Endothelial cell (in vitro differentiated cells): ENCODE measurements at regions not wholly inside any gene's neighbourhood (a gene's known extent, or its start where the extent isn't known, plus 50 kb on each side); places are given as distances from the start of the nearest gene placed in this dataset.

ENCODE experiments used
- DNase-seq: peaks from one replicate; pipeline ENCODE4 v3.0.0; 2021; ENCODE audit warnings: low spot score
- H3K27ac Mint-ChIP-seq: one replicate; pipeline ENCODE4 v1.8.0; 2021; ENCODE audit warnings: mixed read lengths, inconsistent platforms; ENCODE audit not compliant: unreplicated experiment
- H3K27me3 Mint-ChIP-seq: one replicate; pipeline ENCODE4 v1.8.0; 2021; ENCODE audit warnings: mild to moderate bottlenecking, moderate library complexity, mixed read lengths, inconsistent platforms; ENCODE audit not compliant: unreplicated experiment
- H3K36me3 Mint-ChIP-seq: one replicate; pipeline ENCODE4 v1.8.0; 2021; ENCODE audit warnings: mild to moderate bottlenecking, low read depth, mixed read lengths, inconsistent platforms; ENCODE audit not compliant: unreplicated experiment
- H3K4me1 Mint-ChIP-seq: one replicate; pipeline ENCODE4 v1.8.0; 2021; ENCODE audit warnings: mild to moderate bottlenecking, mixed read lengths, inconsistent platforms; ENCODE audit not compliant: unreplicated experiment
- H3K4me3 Mint-ChIP-seq: one replicate; pipeline ENCODE4 v1.8.0; 2021; ENCODE audit warnings: mild to moderate bottlenecking, mixed read lengths, inconsistent platforms; ENCODE audit not compliant: unreplicated experiment
- H3K9me3 Mint-ChIP-seq: one replicate; pipeline ENCODE4 v1.8.0; 2021; ENCODE audit warnings: mixed read lengths, inconsistent platforms; ENCODE audit not compliant: unreplicated experiment
- CTCF ChIP-seq: fragments of 200-600 bp; sonication (generic); IDR thresholded peaks from one replicate; pipeline ENCODE4 v1.5.0; 2021; ENCODE audit warnings: antibody characterized with exemption; ENCODE audit not compliant: unreplicated experiment

GRCh38 chr4:163618845-163619244, 124.4 kb downstream of the TMA16 start:
- H3K27ac Mint-ChIP-seq: no peak overlapping the region
- no peaks in the 10 kb centered on the region for H3K36me3 Mint-ChIP-seq
- H3K9me3 Mint-ChIP-seq: no peaks in the 10 kb centered on the region
- no peaks in the 10 kb centered on the region for H3K4me1 Mint-ChIP-seq
- TF ChIP-seq CTCF: no peak
- H3K4me3 Mint-ChIP-seq: no peak overlapping the region
- no peaks in the 10 kb centered on the region for H3K27me3 Mint-ChIP-seq
- DNase-seq: no peak

GRCh38 chr4:163620738-163621137, 126.2 kb downstream of the TMA16 start:
- no peak for TF ChIP-seq CTCF
- no peak for DNase-seq
- H3K36me3 Mint-ChIP-seq: no peaks in the 10 kb centered on the region
- no peaks in the 10 kb centered on the region for H3K27me3 Mint-ChIP-seq
- H3K9me3 Mint-ChIP-seq: no peaks in the 10 kb centered on the region
- H3K4me3 Mint-ChIP-seq: no peak overlapping the region
- H3K27ac Mint-ChIP-seq: no peak overlapping the region
- no peaks in the 10 kb centered on the region for H3K4me1 Mint-ChIP-seq

- H3K4me1 Mint-ChIP-seq: no peaks in the 10 kb centered on the region
- TF ChIP-seq CTCF: no peak
Measured at GRCh38 chr4:163621821-163622220, 127.3 kb downstream of the TMA16 start.

GRCh38 chr4:163622379-163623035, 128.0 kb downstream of the TMA16 start:
- Mint-ChIP-seq H3K36me3 (no peaks in the 10 kb centered on the region), H3K9me3 (no peaks in the 10 kb centered on the region), H3K4me1 (no peaks in the 10 kb centered on the region), H3K27ac (no peak overlapping the region), H3K4me3 (no peak overlapping the region), H3K27me3 (no peaks in the 10 kb centered on the region)
- no peak for TF ChIP-seq CTCF
- DNase-seq: no peak

More at GRCh38 chr4:163621821-163622220, 127.3 kb downstream of the TMA16 start:
- Mint-ChIP-seq H3K27me3 (no peaks in the 10 kb centered on the region), H3K9me3 (no peaks in the 10 kb centered on the region), H3K36me3 (no peaks in the 10 kb centered on the region), H3K4me3 (no peak overlapping the region), H3K27ac (no peak overlapping the region)
- DNase-seq: no peak

- Mint-ChIP-seq H3K27me3 (no peaks in the 10 kb centered on the region), H3K9me3 (no peaks in the 10 kb centered on the region), H3K36me3 (no peaks in the 10 kb centered on the region), H3K27ac (no peak overlapping the region), H3K4me1 (peaks cover 3% of the 10 kb centered on the region), H3K4me3 (no peak overlapping the region)
- TF ChIP-seq CTCF: no peak
- DNase-seq: no peak
Measured at GRCh38 chr4:163623787-163624186, 129.3 kb downstream of the TMA16 start.
